ENCODE measurements at regions not wholly inside any gene's neighbourhood (a gene's known extent, or its start where the extent isn't known, plus 50 kb on each side); places are given as distances from the start of the nearest gene placed in this dataset.
"Not testable (repeated sequence)": the region's sequence is repeated elsewhere in the genome, so short reads cannot be mapped to it uniquely, and the experiment has no call there.

DNA sequence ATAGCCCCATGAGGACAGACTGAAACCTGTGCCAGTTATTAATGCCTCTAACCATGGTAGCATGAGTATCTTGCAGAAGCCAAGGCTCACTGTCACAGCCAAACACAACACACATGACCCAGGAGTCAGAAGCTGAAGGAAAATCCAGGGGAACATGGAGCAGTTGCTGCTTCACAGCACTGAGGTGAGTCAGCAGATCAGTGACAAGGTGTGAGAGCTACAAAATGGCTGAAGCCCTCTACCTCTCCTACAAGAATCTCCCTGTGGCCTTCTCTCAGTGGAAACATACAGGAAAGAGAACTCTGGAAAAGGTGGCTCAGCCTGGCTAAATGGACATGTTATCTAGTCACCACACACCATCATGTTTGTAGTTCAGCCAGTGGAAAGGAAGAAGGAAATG lies 93.5 kb downstream of the NAB1 start:
- DNase-seq = no peak

DNA sequence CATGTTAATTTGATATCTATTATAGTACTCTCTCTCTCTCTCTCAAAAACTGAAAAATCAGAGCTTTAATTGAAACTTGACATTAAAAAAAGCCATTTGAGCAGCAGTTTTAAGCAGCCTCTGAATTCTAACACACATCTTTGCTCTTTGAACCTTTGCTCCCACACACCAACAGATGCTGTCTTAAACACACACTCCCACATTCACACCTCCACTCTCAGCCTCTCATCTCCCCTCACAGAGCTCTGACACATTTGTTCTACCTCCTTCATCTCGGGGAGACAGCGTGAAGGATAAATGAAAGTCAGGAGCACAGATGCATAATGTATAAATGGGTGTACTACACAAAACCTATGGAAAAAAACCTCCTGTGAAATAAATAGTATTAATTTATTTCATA lies 95.2 kb downstream of the NAB1 start:
- no peak for DNase-seq

DNA sequence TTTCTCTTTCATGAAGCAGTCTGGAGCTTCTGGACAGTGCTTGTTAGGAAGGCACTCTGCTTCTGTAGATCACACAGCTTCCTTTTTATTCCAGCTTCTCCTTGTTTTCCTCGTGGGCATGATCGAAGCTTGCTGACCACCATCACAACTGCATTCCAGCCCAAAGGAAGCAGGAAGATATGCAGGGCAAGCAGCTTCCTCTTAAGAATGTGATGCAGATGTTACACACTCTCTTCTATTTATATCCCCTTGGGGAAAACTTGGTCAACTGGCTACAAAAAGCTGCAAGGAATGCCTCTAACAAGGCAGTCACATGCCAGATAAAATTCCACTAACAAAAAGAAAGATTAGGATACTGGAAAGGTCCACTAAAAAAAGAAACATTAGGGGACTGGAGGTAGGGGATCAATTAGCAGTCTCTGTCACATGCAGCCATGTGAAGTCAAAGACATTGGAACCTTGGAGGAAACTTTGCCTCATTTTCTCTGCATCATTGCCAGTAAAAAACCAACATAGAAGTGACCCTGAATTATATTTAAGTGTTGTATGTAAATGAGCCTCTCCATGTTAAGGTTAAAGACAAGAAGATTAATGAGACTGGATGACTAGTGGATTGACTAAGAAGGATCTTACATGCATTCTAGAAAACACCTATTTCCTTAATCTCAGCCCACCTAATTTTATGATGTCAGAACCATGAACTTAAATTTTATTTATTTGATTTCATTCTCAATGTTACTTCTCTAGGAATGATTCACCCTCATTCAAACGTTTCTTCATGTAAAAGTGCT lies 98.3 kb downstream of the NAB1 start:
- no peak for DNase-seq

DNA sequence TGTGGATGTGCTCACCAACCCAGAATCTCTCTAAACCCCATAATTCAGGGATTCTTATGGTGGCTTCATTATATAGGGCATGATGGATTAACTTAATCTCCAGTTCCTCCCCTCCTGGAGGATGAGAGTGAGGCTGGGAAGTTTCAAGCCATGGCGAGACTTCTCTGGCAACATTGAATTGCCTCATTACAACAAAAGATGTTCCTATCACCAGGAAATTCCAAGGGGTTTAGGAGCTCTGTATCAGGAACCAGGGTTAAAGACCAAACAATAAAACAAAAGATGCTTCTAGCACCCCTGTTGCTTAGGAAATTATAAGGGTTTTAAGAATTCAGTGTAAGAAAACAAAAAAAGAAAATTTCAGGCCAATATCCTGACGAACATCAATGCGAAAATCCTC lies 100.1 kb downstream of the NAB1 start:
- no peak for DNase-seq

DNA sequence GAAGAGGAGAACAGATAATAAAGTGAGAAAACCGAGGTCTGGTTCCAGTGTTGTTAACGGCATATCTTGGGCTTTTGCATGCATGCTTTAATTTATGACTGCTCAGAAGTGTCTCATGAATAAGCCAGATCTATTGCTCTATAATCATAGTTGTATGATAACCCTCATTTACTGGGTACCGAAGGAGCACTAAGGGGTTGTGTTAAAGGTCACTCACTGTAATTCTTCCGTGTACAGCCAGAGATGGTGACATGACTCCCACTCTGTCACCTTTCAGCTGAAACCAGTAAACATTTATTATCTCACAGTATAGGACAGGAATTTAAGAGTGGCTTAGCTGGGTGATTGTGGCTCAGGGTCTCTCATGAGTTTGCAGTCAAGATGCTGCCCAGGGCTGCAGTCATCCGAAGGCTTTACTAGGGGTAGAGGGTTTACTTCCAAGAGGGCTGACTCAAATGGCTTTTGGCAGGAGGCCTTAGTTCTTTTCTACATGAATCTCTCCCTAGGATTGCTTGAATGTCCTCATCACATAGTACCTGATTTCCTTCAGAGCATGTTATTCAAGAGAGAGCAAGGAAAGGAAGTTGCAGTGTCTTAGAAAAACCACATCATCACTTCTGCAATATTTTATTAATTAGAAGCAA lies 107.0 kb downstream of the NAB1 start:
- DNase-seq = no peak

DNA sequence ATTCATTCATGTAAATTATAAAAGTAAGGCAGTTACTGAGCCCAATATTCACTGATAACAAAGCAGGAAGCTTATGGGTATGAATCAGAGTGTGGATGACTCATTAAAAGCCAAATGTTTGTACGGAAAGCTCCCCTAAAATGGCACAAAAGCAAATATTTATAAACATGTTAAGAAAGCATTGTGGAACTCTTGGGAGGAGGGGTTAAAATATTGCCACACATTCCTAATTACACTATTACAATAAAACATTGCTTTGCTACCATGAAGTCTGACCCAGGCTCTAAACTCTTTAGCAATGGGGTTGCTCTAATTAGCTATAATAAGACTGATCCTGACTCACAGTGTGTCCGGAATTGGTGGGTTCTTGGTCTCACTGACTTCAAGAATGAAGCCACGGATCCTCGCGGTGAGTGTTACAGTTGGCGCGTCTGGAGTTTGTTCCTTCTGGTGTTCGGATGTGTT lies 110.9 kb downstream of the NAB1 start:
- peak; percentile 61 for DNase-seq

DNA sequence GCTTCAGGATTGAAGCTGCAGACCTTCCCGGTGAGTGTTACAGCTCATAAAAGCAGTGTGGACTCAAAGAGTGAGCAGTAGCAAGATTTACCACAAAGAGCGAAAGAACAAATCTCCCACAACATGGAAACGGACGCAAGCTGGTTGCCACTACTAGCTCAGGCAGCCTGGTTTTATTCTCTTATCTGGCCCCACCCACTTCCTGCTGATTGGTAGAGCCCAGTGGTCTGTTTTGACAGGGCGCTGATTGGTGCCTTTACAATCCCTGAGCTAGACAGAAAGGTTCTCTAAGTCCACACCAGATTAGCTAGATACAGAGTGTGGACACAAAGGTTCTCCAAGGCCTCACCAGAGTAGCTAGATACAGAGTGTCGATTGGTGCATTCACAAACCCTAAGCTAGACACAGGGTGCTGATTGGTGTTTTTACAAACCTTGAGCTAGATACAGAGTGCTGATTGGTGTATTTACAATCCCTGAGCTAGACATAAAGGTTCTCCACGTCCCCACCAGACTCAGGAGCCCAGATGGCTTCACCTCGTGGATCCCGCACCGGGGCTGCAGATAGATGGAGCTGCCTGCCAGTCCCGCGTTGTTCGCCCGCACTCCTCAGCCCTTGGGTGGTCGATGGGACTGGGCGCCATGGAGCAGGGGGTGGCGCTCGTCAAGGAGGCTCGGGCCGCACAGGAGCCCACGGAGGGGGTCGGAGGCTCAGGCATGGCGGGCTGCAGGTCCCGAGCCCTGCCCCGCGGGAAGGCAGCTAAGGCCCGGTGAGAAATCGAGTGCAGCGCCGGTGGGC lies 111.7 kb downstream of the NAB1 start:
- DNase-seq = not testable (repeated sequence)

DNA sequence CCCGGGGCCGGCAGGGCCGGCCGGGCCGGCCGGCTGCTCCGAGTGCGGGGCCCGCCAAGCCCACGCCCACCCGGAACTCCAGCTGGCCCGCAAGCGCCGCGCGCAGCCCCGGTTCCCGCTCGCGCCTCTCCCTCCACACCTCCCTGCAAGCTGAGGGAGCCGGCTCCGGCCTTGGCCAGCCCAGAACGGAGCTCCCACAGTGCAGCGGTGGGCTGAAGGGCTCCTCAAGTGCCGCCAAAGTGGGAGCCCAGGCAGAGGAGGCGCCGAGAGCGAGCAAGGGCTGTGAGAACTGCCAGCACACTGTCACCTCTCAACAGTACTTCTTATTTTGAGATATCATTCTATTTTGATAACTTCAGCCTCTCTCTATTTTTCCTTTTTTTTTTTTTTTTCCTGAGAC lies 112.3 kb downstream of the NAB1 start:
- not testable (repeated sequence) for DNase-seq

DNA sequence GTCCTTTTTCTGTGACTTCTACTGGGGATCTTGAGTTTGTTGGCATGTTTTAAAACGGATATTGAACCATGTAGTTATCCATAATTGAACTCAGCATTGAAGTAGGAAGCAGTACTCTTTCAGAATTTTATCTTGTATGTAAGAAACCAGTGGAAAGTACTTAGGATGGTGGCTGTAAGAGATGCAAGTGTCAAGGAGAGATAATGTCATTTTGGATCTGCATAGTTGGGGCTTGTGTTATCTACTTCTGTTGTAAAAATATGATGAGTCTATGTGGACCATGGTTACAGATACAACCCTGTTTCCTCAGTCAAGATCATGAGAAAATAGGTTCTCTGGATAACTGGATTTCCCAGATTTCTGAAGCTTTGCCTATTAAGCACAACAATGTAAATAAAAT lies 113.7 kb downstream of the NAB1 start:
- no peak for DNase-seq

DNA sequence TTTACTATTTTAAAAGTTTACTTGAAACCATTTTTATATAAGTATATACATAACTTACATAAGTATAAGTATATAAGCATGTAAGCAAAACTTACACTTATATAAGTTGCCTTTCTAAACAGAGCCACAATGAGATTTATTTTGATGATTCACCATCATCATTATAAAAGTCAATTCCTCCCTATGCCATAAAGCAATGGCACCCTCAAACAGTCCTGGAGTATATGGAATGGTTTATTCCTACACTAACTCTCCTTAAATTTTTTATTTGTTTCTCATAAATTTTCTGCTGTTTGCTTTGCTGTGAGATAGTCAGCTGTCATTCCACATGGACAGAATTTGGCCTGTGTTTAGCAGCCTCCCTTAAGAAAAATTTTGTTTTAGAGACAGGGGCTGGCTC lies 114.2 kb downstream of the NAB1 start:
- no peak for DNase-seq

DNA sequence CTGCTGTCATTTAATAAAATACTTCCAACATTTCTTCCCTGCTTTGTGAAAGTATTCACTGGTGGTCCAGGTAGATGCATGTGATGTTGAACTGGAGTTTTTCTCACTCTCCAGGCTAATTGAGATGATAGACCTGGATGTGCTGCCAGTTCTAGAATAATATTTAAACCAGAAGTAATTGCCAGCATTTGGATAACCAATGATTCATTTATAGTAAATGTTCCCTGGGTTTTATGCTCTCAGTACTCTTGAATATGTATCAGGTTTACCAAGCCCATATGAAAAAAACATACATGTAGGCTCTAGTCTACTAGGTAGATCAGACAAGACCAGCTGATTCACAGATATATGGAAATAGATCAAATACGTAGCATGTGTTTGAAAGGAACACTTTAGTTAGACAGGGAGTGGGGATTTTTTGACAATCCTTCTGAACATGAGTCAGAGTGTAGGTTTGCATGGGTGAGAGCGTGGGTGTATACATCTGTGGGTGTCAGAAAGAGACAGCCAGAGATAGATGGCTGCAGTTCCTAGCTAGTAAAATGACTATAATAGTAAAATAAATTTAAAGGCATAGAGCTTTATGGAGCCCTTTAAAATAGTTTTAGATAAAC lies 115.1 kb downstream of the NAB1 start:
- no peak for DNase-seq

DNA sequence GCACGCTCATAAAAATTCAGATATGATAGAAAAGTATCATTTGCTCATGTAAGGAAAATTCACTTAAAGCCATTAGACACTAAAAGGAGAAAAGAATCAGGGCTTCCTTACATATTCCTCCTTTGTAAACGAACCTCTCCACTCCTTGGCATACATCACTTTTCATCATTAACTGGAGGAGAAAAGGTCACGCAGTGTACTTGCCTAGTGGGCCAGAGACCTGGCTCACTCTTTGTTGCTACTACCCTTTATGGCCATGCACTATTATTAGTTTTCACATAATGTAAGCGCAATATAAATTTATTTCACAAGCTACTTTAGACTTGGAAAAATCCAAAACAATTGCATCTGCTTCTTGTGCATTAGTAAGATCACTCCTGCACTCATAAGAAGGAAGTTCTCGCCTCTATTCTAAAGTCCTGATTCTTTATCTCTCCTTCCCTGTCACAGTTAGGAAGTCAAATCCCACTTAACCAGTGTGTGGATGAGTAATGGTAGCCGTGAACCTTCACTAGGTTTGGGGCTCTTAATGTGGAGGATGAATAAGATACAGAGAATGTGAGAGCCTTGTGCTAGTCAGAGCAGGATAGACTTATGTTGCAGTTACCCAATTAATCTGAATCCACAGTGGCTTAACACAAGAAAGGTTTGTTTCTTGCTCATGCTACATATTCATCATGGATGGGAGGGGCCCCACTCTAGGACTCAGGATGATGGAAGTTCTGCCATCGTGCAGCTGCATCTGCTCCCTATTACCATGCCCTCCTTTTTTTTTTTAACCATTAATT lies 115.0 kb upstream of the GLS start:
- DNase-seq = no peak

DNA sequence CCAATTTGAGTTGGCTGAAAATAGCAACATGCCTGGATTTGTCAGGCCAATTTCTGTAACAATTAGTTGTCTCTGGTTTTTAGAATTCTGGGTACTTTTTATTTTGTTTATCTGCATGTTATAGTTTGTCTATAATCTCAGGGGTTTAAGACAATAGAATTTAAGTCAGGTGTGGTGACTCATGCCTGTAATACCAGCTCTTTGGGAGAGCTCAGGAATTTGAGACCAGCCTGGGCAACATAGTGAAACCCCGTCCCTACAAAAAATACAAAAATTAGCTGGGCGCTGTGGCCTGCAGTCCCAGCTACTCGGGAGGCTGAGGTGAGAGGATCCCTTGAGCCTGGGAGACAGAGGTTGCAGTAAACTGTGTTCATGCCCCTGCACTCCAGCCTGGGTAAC lies 114.4 kb upstream of the GLS start:
- no peak for DNase-seq

DNA sequence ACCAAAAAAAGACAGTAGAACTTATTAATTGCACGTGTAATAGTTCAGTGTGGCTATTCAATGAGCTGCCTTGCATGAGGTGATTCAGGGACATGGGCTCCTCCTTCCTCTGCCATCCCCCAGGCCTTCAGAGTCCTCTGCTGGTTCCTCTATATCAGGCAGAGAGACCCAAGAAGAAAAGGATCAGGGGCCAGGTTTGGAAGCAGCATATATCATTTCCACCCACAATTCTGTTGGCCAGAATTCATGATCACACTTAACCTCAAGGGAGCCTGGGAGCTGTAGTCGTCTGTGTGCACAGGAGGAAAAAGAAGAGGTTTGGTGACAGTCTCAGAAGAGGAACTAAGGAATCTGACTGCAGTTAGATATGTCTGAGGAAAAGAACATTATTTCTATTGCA lies 114.0 kb upstream of the GLS start:
- DNase-seq = peak; percentile 20

DNA sequence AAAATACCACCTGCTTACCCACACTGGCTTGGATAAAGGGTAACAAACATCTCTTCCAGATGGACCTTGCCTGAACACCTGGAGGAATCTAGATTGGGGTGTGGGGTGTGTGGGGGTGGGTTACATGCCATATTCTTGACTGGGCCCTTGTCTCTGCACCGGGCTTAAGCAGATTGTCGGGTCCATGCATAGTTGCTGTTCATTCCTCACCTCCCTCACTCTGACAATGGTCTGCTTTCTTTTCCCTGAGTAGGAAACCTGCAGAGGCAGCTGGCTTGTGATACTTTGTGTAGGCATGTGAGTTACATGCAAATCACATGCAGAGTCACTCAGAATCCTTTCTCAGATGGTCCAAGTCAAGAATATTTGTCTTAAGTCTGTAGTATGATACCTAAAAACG lies 112.8 kb upstream of the GLS start:
- no peak for DNase-seq

DNA sequence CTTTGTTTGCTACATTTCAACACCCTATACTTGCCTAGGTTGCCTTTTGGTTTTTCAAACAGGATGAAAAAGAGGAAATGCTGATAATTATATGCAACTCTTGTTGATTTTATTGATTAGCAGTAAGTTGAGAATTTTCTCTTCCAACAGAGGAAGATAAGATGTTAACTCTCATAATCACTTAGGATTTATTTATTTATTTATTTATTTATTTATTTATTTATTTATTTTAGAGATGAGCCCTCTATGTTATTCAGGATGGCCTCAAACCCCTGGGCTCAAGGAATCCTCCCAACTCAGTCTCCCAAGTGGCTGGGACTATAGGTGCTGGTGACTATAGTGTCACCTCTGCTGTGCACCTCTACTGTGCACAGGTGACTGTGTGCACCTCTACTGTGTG lies 111.4 kb upstream of the GLS start:
- DNase-seq = no peak

DNA sequence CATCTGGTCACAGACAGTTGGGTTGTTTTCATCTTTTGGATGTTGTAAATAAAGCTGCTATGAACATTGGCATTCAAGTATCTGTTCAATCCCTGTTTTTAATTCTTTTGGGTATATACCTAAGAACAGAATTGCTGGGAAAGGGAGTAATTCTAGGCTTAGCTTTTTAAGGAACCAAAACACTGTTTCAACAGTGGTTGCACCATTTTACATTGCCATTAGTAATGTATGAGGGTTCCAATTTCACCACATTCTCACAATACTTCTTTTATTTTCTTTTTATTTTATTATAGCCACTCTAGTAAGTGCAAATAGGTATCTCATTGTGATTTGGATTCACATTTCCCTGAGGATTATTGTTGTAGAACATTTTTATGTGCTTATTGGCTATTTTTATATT lies 108.9 kb upstream of the GLS start:
- peak; percentile 67 for DNase-seq

DNA sequence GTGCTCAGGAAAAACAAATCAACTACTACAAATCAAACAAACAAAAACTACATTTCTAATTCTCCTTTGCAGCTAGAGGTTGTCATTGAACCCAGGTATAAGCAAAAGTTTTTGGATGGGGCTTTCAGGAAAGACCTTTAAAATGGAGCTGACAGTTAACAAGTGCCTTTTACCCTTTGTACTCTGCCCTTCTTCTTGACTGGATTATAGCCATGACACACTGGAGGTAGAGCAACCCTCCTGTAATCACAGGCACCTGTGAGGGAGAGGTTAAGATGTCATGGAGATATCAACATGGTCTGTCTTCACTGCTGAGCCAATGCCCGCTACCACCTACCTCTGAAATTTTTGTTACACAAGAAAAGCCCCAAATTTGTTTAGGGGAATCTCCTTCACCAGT lies 100.0 kb upstream of the GLS start:
- DNase-seq = no peak

DNA sequence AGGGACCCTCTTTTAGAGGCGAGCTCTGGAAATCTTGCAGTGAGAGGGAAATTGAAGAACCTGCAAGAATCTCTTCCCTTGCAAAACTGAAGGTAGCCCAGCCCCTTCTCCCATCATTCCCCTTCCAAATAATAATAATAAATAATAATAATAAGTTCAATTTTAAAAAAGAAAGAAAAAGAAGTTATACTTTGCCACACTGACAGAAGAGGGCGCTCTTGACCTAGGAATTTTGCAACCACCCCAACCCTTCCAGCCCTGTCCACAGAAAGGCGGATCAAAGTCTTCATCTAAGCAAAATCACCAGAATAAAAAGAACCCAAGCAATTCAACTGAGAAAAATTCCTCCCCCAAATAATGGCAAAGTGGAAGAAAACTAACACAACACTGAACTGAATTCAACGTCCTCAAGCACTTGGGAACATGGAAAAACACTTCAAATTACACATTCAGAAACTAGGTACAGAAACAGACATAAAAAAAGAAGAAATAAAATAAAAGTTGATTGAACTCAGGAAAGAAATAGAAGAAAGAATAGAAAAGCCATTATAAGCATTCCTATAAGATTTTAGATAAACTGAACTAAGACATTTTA lies 98.9 kb upstream of the GLS start:
- peak; percentile 62 for DNase-seq

DNA sequence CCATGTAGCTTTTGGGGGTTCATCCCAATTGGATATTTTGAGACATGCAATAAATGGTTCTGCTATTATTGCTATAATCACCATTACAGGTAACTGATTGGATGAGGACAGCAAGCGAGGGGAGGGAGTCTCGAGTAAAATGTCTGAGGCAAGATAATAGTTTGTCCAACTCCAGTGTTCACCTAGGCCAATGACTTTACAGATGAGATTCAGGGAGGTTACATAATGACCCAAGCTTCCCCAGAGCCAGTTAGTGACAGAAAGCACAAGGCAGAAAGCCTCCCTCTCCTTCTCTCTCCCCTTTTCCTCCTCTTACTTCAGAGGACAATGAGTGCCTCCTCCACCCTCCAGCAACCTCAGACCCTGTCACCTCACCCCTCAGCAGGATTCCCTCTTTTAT lies 98.4 kb upstream of the GLS start:
- DNase-seq = no peak

DNA sequence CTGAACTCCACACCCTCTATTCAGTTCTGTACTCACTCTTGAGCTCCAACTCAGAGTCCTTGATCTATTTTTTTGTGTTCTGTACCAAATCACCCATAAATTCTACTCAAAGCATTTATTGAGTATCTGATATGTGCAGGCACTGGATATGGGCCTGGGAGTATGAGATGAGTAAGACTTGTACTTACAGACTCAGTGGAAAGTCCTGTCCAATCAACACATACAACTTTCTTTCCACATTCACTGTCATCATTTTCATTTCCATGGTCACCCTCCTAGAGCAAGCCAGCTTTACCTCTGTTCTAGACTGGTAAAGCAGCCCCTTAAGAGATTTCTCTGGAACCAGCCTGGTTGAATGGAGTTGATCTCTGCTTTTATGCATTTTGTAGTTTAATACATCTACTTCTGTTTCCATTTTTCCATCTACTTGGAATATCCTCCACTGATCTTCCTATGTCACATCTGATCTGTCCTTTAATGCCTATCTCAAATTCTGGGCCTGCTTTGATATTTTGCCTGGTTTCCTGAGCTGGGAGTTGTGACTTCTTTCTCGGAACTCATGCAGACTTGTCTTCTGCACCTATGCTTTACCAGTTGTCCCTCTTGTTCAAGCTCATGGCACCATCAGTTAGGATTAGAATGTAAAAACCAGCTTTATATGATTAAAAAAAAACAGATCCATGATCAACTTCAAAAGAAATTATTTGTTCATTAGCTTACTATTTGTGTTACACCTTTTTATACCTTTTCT lies 96.9 kb upstream of the GLS start:
- DNase-seq = no peak
